GM13976 (cell line): ENCODE measurements at regions not wholly inside any gene's neighbourhood (a gene's known extent, or its start where the extent isn't known, plus 50 kb on each side); places are given as distances from the start of the nearest gene placed in this dataset.

Experiments
- DNase-seq: peaks from one replicate; pipeline ENCODE4 v3.0.0; 2012; ENCODE audit warnings: low spot score
- in situ Hi-C: fragments of 300-500 bp; cut with MboI; formaldehyde crosslinking; loops from one replicate; pipeline ENCODE4 v1.12.0; 2022; ENCODE audit warnings: low sequenced_read_pairs, mixed read lengths, inconsistent platforms; ENCODE audit not compliant: unreplicated experiment
- TF ChIP-seq, protein P1 (sequence below): IDR thresholded peaks from 2 replicates; pipeline ENCODE4 v1.5.1; 2012; ENCODE audit warnings: borderline replicate concordance, mild to moderate bottlenecking; ENCODE audit not compliant: insufficient read depth; ENCODE audit errors: extremely low read depth, missing control alignments, control extremely low read depth

DNA sequence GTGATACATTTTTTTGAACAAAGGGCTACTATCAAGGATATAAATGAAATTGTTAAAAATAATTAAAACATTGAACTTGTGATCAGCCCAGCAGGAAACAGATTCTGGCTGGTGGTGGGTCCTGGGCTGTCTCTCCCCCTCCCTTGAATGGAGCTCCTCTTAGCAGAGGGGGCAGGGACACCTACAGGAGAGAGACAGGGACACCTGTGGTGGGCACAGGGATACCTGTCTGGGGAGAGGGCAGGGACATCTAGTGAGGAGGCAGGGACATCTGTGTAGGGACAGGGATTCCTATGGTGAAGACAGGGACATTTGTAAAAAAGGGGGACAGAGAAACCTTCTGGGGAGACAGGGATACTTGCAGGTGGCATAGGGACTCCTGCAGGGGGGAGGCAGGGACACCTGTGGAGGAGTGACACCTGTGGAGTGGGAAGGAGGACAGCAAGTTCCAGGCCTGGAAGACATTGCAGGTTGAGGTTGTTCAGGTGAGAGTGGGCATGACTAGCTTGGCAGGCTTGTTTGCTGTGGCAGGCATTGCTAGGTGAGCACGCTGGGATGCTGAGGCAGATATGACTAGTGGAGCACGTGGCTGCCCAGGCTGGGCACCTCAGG, 264.2 kb downstream of the IRX2 start:
- TF ChIP-seq, protein P1, sequence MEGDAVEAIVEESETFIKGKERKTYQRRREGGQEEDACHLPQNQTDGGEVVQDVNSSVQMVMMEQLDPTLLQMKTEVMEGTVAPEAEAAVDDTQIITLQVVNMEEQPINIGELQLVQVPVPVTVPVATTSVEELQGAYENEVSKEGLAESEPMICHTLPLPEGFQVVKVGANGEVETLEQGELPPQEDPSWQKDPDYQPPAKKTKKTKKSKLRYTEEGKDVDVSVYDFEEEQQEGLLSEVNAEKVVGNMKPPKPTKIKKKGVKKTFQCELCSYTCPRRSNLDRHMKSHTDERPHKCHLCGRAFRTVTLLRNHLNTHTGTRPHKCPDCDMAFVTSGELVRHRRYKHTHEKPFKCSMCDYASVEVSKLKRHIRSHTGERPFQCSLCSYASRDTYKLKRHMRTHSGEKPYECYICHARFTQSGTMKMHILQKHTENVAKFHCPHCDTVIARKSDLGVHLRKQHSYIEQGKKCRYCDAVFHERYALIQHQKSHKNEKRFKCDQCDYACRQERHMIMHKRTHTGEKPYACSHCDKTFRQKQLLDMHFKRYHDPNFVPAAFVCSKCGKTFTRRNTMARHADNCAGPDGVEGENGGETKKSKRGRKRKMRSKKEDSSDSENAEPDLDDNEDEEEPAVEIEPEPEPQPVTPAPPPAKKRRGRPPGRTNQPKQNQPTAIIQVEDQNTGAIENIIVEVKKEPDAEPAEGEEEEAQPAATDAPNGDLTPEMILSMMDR = no peak
- DNase-seq = no peak
- in situ Hi-C loops = no loop called here

DNA sequence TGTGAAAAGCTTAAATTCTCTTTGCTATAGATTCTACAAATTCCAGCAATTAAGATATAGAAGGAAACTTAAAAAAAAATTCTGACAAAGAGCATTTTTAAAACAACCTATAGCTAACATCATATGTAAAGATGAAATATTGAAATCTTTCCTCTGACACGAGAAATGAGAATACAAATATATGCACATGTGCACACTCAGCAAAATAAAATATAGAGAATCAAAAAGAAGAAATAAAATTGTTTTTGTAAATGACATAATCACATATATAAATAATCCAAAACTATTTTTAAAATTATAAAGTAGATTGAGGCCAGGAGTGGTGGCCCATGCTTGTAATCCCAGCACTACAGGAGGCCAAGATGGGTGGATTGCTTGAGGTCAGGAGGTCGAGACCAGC, 265.1 kb downstream of the IRX2 start:
- in situ Hi-C loops = no loop called here
- no peak for DNase-seq
- TF ChIP-seq, protein P1 = no peak

DNA sequence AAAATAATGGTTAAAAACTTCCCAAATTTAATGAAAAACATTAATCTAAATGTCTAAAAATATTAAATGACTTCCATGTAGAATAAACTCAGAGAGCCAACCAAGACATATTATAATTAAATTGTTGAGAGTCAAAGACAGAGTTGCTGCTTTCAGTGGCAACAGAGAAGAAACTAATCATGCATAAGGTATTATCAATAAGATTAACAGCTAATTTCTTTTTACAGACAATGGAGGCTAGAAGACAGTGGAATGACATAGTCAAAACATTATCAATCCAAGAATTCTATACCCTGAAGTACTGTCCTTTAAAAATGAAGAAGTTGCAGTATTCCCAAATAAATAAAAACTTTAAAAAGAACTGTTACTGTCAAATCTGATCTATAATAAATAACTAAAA, 268.7 kb downstream of the IRX2 start:
- no peak for DNase-seq
- TF ChIP-seq, protein P1 = no peak
- in situ Hi-C loops = no loop called here

DNA sequence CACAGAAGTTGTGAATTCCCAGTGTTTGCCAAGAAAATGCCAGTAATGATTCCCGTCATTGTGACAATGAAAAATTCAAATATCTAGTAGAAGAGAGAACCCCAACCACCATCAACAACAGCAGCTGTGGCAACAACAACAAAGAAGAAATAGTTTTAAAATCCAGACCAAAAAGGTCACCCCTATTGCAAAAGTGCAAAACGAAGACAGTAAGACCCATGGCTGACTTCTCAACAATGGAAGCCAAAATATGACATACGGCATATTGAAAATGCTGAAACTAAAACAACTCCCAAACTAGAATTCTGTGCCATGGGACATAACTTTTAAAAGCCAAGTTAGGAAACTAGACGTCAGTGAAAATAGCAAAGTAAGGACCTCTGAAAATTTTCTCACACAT, 270.6 kb downstream of the IRX2 start:
- DNase-seq = no peak
- in situ Hi-C loops = no loop called here
- TF ChIP-seq, protein P1 = no peak

DNA sequence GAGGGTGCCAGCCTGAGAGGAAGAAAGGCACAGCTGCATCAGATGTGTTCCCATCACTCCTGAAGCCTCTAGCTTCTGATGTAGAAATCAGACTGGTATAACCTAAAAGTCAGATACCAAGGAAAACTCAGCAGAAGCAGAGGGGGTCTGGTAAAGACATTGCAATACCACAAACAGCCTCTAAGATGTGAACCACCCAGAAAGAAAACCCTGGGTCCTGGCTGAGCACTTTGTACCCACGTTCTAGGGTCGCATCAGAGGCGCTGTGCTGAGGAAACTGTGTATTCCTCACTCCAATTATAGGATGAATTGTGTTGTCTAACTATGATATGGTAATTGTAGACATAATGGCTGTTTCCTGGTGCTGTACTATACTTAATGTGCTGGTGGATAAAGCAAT, 275.6 kb downstream of the IRX2 start:
- no peak for DNase-seq
- in situ Hi-C loops = no loop called here
- TF ChIP-seq, protein P1 = no peak

DNA sequence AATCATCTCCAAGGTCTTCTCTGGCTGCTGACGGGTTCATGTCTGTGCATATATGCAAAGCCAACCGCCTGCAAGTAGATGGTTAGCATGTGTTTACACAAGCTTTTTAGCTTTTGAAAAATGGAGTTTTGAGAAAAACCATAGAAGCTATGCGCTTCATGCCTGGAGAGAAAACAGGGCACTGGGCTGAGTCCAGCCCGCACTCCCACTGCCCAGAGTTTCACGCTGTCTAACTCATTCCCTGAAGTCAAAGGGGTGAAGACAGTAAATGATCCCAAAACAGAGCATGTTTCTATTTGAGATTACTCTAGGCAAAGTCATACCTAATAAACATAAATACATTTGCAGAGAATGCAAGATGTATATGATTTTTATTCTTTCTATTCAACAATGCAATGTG, 278.8 kb downstream of the IRX2 start:
- no peak for DNase-seq
- in situ Hi-C loops = no loop called here
- TF ChIP-seq, protein P1 = no peak

DNA sequence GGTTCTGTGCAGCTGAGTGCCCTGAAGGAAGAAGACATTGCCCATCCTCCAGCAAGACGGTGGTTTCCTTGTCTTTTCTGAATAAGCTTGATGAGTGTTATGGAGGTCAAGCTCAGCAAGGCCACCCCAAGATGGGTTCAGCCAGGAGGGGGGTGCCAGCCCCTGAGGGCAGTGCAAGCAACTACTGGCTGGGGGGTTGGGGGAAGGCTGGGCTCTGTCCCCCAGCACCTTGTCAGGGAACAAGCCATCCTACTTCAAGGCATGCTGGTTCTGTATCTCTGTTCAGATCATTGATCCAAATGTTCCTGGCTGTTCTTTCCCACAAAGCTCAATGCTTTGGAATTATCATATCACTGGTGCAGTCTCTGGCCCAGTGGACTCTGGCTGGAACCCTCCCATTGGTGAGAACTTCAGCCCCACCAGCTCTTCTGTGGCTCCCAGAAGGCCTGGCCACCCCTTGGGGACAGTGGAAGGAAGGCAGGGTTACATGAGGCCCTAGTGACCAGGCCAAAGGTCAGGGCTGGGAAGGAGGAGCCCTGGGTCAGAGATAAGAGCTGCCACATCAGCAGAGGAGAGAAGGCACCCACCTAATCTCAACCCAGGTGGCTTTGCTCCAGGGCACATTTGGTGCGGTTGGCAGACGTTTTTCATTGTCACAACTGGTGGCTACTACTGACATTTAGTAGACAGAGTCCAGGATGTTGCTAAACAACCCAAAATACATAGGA, 280.2 kb downstream of the IRX2 start:
- TF ChIP-seq, protein P1 = no peak
- in situ Hi-C loops = no loop called here
- DNase-seq = no peak
